HepG2 (cell line): ENCODE measurements at regions not wholly inside any gene's neighbourhood (a gene's known extent, or its start where the extent isn't known, plus 50 kb on each side); places are given as distances from the start of the nearest gene placed in this dataset.

Experiments used
- ATAC-seq: fragments of 200-7000 bp; cut with Tn5 transposase; 3 replicates; pipeline ENCODE4 v1.9.1; 2020; ENCODE audit warnings: mild to moderate bottlenecking, moderate library complexity
- BruUV-seq: library from RNA; stranded (reverse); fragments of 400-500 nt; replicated peaks from 2 replicates; lab custom pipeline; 2021; lab: Mats Ljungman, UMichigan
- CTCF ChIA-PET: fragments of 300-600 bp; formaldehyde crosslinking; extraction: SDS; loops from one replicate; lab custom pipeline; 2021; ENCODE audit warnings: low total read pairs, inconsistent platforms, low intra/inter-chr PET ratio; lab: Yijun Ruan, JAX
- POLR2A ChIA-PET: fragments of 350-600 bp; sonication (Branson Sonifier 250); formaldehyde crosslinking; loops from one replicate; lab custom pipeline; 2020; ENCODE audit warnings: antibody characterized with exemption, inconsistent platforms; lab: Yijun Ruan, JAX
- DNase-seq: peaks from one replicate; pipeline ENCODE4 v3.0.0-alpha.2; 2015; ENCODE audit warnings: low spot score
- FAIRE-seq: peaks from 3 replicates; lab custom pipeline; 2011; peaks lifted over from hg19 to GRCh38; lab: Jason Lieb, UNC
- H2AFZ ChIP-seq: one replicate; pipeline ENCODE4 v1.6.1; 2011; ENCODE audit warnings: low read length, inconsistent platforms
- H3K27ac ChIP-seq: fragments of 300-600 bp; 3 replicates; pipeline ENCODE4 v1.8.0; 2011; ENCODE audit warnings: mixed run types, mild to moderate bottlenecking, mixed read lengths, low read length, inconsistent platforms; ENCODE audit not compliant: insufficient read depth; ENCODE audit errors: extremely low read length
- H3K27me3 ChIP-seq, 2 experiments: fragments of 200-600 bp in 1 of 2; 2 replicates in 1 of 2; 3 replicates in 1 of 2; pipeline versions ENCODE4 v1.6.0 to v1.8.0; 2011; ENCODE audit warnings: low read length in 2 of 2, mild to moderate bottlenecking in 2 of 2, moderate library complexity in 2 of 2, inconsistent platforms in 1 of 2; ENCODE audit not compliant: insufficient read depth in 2 of 2, control insufficient read depth in 1 of 2
- H3K36me3 ChIP-seq, 2 experiments: fragments of 200-600 bp in 1 of 2; replicated peaks in 1 of 2; 2 replicates in 1 of 2; 3 replicates in 1 of 2; pipeline versions ENCODE4 v1.5.1 to v1.8.0; 2011; ENCODE audit warnings: low read length in 2 of 2, inconsistent platforms in 1 of 2; ENCODE audit not compliant: insufficient read depth in 2 of 2, control insufficient read depth in 1 of 2
- H3K4me1 ChIP-seq: 2 replicates; pipeline ENCODE4 v1.5.1; 2012; ENCODE audit warnings: low read length, inconsistent platforms; ENCODE audit not compliant: insufficient read depth
- H3K4me2 ChIP-seq: 2 replicates; pipeline ENCODE4 v1.6.0; 2011; ENCODE audit warnings: low read depth, low read length, inconsistent platforms
- H3K4me3 ChIP-seq, 3 experiments: fragments of 200-600 bp in 1 of 3; sonication (generic), shearing (Covaris generic) in 1 of 3; replicated peaks in 1 of 3; 2 replicates each; pipeline ENCODE4 v1.5.1; 2011 to 2016; ENCODE audit warnings: low read length in 3 of 3, inconsistent platforms in 2 of 3, low read depth in 2 of 3, mild to moderate bottlenecking in 2 of 3, control low read depth in 1 of 3, mixed read lengths in 1 of 3; ENCODE audit not compliant: insufficient read depth in 1 of 3
- H3K79me2 ChIP-seq: one replicate; pipeline ENCODE4 v1.6.1; 2011; ENCODE audit warnings: low read length, inconsistent platforms; ENCODE audit not compliant: insufficient read depth
- H3K9ac ChIP-seq: 2 replicates; pipeline ENCODE4 v1.6.0; 2011; ENCODE audit warnings: mild to moderate bottlenecking, low read depth, low read length, inconsistent platforms; ENCODE audit not compliant: insufficient read depth
- H3K9me3 ChIP-seq: 2 replicates; pipeline ENCODE4 v1.5.1; 2012; ENCODE audit warnings: mild to moderate bottlenecking, low read length
- H4K20me1 ChIP-seq: 2 replicates; pipeline ENCODE4 v1.6.0; 2011; ENCODE audit warnings: inconsistent platforms, mild to moderate bottlenecking, low read length, moderate library complexity; ENCODE audit not compliant: insufficient read depth
- HMG20A ChIP-seq: IDR thresholded peaks from 2 replicates; pipeline ENCODE4 v1.6.1; 2016; ENCODE audit warnings: borderline replicate concordance
- HNRNPUL1 ChIP-seq: fragments of 200-400 bp; formaldehyde crosslinking; IDR thresholded peaks from 2 replicates; pipeline ENCODE4 v1.6.1; 2017; ENCODE audit warnings: low read depth, mild to moderate bottlenecking, low read length, moderate library complexity
- PBX3 ChIP-seq: sonication (generic); formaldehyde crosslinking; IDR thresholded peaks from 2 replicates; pipeline ENCODE4 v1.8.1; 2023; ENCODE audit warnings: missing genetic modification reagents, inconsistent platforms, borderline replicate concordance
- ZNF563 ChIP-seq: sonication (generic); formaldehyde crosslinking; IDR thresholded peaks from 2 replicates; pipeline ENCODE4 v1.8.0; 2022; ENCODE audit warnings: mild to moderate bottlenecking, moderate library complexity, missing genetic modification reagents
- WGBS: methylation state at CpG from one replicate; pipeline ENCODE4 v1.1.6; 2017; ENCODE audit warnings: low lambda C conversion rate; 5-methylcytosine and 5-hydroxymethylcytosine counted together
- in situ Hi-C: cut with HindIII; loops from 2 replicates; pipeline ENCODE4 v1.10.0; 2017; ENCODE audit warnings: low pct_unique_long_range_greater_than_20kb; ENCODE audit not compliant: extremely low pct_ligation_motif_present
- intact Hi-C: fragments of 100-400 bp; cut with micrococcal nuclease; formaldehyde crosslinking; loops from one replicate; pipeline ENCODE4 v1.10.0; 2022; ENCODE audit not compliant: unreplicated experiment
- TF ChIP-seq, protein P1 (sequence below): IDR thresholded peaks from 2 replicates; pipeline ENCODE4 v1.6.1; 2016; ENCODE audit warnings: low read depth, borderline replicate concordance

GRCh38 chr5:118554241-118554640 lies 434.1 kb downstream of the DTWD2 start:
- intact Hi-C loops = no loop called here
- in situ Hi-C loops = no loop called here
- Histone ChIP-seq H3K4me2 (no peak overlapping the region), H3K9ac (no peak overlapping the region), H3K27ac (no peak overlapping the region), H3K4me3 (no peak overlapping the region), H3K9me3 (no peaks in the 10 kb centered on the region), H3K4me1 (no peaks in the 10 kb centered on the region), H3K36me3 (no peaks in the 10 kb centered on the region), H4K20me1 (no peaks in the 10 kb centered on the region), H2AFZ (no peak overlapping the region), H3K27me3 (no peaks in the 10 kb centered on the region; a peak in 1 of 5 replicates), H3K79me2 (no peaks in the 10 kb centered on the region)
- DNase-seq = no peak
- ATAC-seq = no peak
- ChIA-PET POLR2A (no interaction called here), CTCF (no interaction called here)
- BruUV-seq = no TSS peak
- FAIRE-seq = no peak
- TF ChIP-seq PBX3 = no peak
- WGBS = 52% methylated on average over 2 of the region's 2 CpGs

DNA sequence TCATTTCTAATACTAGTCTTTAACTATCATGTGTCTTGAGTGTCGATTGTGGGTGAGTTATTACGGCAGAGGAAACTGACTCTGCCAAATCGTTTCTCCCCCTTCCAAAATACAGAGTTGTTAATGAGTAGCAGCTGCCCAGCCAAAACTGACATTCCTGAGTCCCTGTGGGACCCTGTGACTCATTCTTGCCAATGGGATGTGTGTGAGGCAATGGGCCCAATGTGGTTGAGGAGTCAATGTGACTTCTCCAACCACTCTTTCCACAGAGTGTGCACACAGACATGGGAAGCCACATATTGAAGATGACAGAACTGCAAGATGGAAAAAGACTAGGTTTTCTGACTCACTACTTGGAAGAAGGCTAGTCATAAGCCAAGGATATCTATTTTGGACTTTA lies 434.7 kb downstream of the DTWD2 start:
- ChIA-PET CTCF (no interaction called here), POLR2A (no interaction called here)
- Histone ChIP-seq H3K4me2 (no peak overlapping the region), H3K27me3 (no peaks in the 10 kb centered on the region; a peak in 1 of 5 replicates), H3K27ac (no peak overlapping the region), H3K4me1 (no peaks in the 10 kb centered on the region), H3K9ac (no peak overlapping the region), H3K36me3 (no peaks in the 10 kb centered on the region), H2AFZ (no peak overlapping the region), H3K79me2 (no peaks in the 10 kb centered on the region), H3K9me3 (no peaks in the 10 kb centered on the region), H4K20me1 (no peaks in the 10 kb centered on the region), H3K4me3 (no peak overlapping the region)
- BruUV-seq = no TSS peak
- WGBS = 0% methylated on average over 3 of the region's 3 CpGs
- intact Hi-C loops = no loop called here
- DNase-seq (no peak), FAIRE-seq (no peak), ATAC-seq (no peak)
- TF ChIP-seq HMG20A (no peak), ZNF563 (no peak), HNRNPUL1 (no peak)
- TF ChIP-seq, protein P1, sequence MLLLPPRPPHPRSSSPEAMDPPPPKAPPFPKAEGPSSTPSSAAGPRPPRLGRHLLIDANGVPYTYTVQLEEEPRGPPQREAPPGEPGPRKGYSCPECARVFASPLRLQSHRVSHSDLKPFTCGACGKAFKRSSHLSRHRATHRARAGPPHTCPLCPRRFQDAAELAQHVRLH (CRISPR knock-in tag) = no peak
- in situ Hi-C loops = no loop called here
